ENCODE measurements at regions not wholly inside any gene's neighbourhood (a gene's known extent, or its start where the extent isn't known, plus 50 kb on each side); places are given as distances from the start of the nearest gene placed in this dataset.

DNA sequence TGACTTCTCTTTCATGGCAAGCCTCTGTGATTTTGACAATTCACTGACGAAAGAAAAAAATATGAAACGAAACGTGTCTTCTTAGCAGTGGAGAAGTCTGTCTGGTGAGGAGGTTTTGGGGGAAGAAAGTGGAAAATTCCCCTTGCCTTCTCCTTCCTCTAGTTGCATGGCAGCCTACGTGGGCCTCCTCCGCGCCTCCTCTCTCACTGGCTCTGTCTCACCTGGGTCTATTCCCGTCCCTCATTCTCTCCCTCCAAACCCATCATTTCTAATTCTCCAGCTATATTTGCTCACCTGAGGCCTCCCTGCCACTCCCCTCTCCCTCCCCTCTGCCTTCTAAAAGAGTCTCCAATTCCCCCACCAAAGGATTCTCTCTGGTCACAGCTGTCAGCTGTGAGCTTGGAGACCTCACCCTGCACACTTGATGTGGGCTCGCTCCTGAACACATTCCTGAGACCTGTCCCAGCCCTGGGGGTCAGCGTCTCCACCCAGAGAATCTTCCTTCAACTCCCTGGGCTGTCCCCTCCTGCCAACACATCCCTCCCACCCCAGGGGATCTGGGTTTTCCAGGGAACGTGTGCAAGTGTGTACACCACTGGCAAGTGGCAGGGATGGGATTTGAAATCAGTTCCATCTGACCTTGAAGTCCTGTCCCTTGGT lies 159.6 kb upstream of the PMEPA1 start:
- no peak for DNase-seq

DNA sequence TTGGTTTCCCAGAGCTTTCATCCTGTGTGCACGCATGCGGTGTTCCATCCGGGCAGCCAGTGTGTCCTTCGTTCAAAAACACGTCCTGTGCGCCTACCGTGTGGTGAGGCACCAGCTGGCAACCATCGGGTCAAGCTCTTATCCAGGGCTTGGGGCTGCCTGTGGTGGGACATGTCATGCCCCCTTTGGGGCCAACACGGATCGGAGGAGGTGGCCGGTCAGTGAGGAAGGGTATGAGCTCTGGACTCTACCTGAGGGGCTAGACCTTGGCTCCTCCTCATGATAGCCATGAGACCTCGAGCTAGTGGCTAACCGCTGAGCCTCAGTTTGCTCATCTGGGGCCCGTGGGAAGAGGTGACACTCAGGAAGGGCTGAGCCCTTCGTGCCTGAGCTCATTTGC lies 158.5 kb upstream of the PMEPA1 start:
- DNase-seq, result no peak

DNA sequence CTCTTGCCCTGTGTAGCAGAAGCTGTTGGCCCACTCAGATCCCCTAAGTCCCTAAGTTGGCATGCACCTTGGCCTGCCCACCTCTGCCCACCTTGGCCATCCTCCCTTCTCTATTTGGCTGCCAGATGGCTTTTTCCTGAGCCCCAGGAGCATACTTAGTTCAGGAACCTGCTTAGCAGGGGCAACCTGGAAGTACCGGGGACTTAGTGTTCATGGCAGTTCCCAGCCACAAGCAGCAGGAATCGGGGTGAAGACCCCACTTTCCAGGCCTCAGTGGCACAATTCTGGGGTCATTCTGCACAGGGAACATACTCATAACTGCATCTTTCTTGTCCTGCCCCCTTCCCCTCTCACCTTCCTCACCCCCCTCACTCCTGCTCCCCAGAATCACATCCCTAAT lies 158.0 kb upstream of the PMEPA1 start:
- DNase-seq, result no peak

DNA sequence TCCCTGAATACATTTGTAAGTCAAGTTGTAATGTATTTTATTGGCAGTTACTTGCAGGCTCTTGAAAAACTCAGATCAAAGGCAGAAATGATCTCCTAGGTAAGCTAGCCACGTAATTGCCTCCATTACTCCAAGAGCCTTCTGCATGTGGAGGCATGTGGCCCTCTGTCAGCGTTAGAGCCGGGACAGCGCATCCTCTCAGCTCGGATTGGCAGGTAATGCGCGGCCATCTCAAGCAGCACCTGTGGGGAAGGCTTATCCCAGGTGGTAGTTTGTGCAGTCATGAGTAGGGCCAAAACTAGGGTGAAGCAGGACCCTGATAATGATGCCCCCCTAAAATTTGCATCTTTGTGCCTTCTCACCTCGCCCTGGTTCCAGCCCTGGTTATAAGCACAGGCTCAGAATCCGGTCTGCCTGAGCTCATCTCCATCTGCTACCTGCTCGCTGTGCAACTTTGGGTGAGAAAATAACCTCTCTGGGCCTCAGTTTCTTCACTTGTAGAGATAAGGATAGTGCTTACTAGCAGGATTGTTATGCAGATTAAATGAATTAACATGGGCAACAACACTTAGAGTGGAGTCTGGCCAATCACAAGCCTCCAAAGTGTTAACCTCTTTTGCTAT lies 157.5 kb upstream of the PMEPA1 start:
- no peak for DNase-seq

DNA sequence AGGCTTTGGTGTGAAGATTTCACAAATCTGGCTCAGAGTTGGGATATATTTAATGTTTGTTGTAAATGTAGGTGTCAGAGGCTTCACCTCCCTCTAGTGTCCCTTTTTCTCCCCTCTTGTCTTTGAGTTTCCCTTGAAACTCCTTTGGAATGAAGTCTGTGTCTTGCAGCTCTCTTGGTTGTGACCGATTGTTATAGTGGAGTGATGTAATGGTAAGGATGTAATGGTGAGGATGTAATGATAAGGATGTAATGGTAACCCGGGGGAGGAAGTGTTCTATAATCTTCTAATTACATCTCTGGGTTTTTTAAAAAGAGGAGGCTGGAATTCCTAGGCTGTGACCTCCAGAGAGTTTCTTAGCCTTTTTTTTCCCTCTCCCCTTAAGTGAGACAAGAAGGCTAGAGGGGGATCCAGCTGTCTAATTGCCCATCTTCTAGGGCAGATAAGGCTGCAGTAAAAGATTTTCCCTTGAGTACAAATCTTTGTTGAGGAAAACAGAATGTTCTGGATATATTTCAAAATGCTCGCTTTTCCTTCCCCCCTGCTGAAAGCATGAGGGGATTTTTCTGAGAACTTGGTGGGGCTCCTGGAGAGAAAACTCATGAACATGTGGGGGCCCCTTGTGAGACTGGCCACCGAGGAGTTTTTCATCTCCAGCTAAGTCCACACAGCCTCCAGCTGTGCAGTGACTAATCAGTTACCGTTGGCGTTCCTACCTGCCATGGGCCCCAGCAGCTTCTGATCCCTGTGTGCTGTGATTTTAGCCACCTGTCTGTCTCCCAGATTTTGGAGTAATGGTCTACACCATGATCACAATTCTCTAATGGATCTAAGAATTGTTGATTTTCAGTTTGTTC lies 156.7 kb upstream of the PMEPA1 start:
- DNase-seq, result no peak

DNA sequence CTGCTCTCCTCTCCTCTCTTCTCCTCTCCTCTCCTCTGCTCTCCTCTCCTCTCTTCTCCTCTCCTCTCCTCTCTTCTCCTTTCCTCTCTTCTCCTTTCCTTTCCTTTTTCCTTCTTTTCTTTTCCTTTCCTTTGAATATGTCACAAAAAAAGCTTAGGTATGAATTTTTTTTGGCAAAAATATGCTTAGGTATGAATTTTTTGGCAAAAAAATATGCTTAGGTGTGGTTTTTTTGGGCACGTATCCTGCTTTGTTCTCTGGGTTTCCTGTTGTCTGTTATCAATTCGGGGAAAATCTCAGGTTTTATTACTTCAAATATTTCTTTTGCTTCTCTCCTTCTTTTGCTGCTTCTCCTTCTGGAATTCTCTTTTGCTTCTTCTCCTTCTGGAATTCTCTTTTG lies 155.5 kb upstream of the PMEPA1 start:
- DNase-seq, result no peak

DNA sequence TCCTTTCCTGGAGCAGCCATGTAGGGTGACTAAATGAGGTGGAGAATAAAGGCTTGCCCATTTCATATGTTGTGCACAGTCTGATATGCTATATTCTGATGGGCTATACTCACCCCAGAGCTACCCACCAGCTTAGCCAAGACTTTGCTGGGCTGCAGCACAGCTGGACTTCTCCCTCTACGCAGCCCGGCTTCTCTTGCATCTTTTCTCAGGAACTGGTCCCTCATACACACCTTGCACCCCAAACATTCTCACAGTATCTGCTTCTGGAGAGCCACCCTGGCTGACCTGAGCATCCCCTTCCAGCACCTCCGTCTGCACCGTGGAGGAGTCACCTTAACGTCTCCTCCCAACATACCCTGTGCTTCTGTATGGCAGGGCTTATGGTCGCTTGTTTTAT lies 150.8 kb upstream of the PMEPA1 start:
- DNase-seq, result no peak

DNA sequence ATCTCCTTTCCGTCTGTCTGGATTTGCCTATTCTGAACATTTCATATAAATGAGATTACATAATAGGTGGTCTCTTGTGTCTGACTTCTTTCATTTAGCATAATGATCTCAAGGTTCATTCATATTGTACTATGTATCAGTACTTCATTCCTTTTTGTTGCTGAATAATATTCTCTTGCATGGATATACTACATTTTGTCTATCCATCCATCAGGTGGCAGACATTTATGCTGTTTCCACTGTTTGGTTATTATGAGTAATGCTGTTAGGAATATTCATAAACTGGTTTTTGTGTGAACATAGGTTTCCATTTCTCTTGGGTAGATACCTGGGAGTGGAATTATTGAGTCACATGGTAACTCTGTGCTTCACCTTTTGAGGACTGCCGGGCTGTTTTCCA lies 148.2 kb upstream of the PMEPA1 start:
- DNase-seq, result no peak

DNA sequence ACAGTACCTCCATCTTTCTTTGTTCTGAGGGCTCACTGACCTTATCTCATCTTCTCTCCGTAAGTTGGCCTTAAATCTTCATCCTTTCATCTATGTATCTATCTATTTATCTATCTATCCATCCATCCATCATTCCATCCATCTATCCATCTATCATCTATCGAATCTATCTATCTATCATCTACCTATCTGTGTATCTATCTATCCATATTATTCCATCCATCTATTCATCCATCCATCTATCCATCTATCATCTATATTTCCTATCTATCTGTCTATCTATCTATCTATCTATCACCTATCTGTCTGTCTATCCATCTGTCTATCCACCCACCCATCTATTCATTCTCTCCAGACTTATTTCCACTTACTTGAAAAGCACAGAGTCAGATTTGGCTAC lies 147.3 kb upstream of the PMEPA1 start:
- DNase-seq, result no peak

DNA sequence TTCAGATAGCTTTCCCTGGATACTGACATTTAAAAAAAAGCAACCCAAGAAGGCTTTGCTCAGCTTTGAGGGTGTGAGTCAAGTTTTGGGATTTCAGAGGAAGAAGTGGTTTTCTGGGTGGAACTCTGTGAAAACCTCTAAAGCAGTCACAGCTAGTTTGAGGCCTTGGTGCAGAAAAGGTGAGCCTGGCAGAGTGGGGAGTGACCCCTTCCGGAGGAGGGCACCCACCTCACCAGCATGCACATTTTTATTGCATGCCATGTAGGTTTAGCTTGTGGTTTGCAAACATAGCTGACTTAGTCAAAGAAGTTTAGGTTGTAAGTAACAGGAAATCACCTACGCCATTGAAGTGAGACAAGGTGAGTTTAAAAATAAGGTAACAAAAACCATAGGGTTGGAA lies 146.8 kb upstream of the PMEPA1 start:
- no peak for DNase-seq

DNA sequence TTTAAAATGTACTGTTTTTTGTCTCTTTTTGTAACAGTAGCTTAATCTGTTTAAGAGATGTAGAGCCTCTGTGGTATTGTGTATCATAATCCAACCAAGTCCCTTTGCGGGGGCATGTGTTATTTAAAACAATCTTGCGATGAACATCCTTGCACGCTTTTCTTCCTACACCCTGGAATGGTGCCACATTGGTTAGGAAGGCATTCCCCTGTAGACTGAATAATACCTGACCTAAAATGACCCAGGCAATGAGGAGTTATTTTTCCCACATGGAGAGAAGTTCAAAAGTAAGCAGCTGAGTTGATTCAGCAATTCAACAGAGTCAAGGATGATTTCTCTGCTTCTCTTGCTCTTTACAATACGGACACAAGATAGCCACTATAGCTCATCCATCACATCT lies 142.0 kb upstream of the PMEPA1 start:
- no peak for DNase-seq

DNA sequence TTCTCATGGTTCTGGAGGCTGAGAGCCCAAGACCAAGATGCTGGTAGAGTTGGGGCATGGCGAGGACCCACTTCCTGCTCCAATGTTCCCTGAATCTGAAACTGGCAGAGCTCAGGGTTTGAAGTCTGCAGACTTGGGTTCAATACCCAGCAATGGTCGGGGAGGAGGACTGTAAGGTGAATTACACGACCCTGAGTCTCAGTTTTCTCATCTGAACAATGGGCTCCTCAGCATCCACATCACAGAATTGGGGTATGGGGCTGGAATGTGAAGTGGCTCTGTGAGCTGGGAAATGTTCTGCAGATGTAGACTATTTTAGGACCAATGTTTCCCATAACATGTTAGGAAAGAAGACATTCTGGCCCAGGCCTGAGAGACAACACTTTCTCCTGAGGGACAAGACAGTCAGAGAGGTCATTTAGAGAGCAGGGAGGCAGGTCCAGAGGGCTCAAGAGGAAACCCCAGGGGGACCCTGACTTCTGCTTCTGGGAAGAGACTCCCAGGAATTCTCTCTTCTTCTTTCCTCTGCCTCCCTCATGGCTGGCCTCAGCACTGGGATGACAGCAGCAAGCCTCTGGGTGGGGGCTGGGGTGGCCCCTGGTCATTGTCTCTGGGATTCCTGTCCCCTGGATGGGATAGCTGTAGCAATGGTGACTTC lies 141.3 kb upstream of the PMEPA1 start:
- no peak for DNase-seq

DNA sequence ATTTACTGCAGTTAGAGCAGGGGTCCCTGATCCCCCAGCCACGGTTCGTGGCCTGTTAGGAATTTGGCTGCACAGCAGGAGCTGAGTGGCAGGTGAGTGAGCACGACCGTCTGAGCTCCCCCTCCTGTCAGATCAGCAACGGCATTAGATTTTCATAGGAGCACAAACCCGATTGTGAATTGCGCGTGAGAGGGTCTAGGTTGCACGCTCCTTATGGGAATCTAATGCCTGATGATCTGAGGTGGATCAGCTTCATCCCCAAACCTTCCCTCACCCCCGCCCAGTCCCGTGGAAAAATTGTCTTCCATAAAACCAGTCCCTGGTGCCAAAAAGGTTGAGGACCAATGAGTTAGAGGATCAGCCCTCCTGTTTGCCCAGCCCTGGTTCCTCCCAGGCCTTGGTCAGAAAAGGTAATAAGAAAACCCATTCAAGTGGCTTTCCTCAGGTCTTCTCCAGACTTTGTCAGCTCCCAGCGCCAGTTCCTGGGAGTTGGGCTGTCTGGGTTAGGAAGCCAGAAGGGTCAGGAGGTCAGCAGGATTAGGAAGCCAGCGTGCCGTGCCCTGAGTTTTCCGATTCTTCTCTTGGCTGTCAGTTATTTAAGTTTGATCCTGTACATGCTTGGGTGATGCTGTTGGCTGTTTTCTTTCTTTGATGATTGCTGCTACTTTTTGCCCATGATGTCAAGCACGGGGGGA lies 139.9 kb upstream of the PMEPA1 start:
- no peak for DNase-seq

DNA sequence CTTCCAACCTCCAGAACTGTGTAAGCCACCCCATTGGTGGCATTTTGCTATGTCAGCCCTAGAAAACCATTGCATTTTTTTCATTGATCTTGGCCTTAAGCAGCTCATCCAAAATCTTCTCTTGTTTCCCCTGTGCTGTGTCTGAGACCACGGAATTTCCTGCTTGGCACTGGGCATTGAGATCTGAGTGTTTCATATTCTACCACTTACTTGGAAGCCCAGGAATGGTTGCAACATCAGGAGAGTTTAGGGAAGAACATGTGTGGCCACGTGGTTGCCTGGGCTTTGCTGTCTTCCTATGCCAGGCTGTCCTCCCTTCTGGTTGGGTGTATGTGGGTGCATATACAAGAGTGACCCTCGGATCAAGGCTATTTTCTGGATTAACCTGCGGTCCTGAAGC lies 139.3 kb upstream of the PMEPA1 start:
- DNase-seq, result no peak

DNA sequence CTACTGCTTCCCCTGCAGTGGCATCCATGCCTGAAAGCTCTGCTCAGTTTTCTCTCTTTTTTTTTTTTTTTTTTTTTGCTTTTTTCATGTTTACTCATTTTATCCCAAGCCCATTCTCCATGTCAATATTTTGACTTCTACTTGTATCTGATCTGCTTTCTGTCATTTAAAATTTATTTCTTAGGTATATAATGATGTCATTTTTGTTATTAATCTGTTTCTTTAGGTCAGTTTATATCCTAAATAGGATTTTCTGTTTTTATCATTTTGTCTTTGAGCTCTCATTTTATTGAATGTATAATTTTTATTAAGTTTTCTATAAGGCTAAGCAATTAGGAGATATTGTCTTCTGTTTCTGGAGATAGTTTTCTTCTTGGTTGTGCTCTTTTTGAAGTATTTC lies 138.5 kb upstream of the PMEPA1 start:
- DNase-seq, result no peak

DNA sequence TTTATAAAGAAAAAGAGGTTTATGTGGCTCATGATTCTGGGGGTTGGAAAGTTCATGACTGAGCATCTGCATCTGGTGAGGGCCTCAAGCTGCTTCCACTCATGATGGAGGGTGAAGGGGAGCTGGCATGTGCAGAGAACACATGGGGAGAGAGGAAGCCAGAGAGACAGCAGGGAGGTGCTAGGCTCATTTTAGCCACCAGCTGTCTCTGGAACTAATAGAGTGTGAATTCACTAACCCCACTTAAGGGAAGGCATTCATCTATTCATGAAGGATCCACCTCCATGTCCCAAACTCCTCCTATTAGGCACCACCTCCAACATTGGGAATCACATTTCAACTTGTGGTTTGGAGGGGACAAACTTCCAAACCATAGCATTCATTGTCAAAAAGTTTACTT lies 137.3 kb upstream of the PMEPA1 start:
- DNase-seq, result no peak

DNA sequence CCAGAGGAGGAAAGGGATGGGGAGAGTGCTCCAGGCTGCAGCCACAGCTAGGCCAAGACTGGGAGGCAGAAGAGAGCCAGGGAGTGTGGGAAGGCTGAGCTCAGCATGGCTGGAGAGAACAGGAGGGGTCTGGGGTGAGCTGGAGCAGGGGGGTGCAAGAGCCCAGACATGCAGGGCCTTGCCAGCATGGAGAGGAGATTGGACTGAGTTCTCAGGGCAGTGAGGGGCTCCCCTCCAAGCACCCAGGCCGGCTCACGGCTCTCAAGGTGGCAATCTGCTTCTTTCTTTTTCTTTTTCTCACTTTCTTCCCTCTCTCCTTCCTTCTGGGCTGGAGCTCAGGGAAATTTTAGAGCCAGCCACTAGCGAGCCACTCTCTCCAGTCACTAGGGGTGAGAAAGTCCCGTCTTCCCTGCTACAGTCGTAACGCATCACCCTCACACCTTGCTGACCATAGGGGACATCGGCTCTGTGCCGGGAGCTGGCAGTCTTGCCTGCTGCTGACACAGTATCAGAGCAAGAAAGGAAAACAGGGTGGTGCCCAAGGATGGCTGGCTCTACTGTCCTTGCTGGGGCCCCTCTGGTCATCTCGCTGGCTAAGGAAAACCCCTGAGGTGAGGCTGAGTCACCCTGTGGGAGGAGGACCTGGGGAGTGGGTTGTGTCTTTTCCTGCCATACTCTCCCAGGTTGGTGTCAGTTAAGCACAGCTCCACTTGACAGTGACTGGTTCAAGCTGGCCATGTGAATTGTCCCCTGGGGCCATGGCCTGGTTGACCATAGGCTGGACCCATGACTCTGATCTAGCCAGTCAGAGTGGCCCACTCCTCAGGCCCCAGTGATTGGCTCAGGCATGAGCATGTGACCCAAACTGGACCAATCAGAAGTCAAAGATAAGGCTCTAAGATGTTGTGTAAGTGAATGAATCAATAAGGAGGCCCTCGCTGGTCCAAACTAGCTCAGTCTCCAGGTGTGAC lies 135.1 kb upstream of the PMEPA1 start:
- no peak for DNase-seq

DNA sequence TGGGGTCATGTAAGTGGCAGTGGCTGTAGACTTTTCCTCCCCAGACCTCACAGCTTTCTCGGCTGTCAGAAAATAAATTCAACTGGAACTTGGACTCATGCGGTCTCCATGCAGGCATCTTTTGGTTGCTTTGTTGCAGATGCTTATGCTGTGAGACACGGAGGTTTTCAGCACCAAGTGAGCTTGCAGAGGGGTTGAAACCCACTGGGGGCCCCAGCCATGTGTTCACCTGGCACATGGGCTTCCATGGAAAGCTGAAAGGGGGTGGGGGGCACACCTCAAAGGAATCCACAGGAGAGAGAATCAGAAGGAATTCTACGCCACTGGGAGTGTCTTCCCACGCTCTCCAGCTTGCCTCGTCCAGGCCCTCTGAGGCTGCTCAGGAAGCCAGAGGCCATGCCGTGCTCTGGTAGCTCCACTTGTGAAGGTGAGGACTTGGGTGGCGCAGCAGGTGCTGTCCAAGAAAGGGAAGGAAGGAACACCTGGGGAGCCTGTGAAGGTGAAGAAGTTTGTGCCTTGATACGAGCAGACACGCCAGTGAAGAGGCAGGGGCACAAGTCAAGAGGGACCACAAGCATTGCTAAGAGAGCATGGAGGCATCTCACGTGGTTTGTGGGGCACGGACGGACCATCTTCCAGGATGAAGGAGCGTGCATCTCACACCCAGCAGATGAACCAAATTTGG lies 134.3 kb upstream of the PMEPA1 start:
- no peak for DNase-seq

DNA sequence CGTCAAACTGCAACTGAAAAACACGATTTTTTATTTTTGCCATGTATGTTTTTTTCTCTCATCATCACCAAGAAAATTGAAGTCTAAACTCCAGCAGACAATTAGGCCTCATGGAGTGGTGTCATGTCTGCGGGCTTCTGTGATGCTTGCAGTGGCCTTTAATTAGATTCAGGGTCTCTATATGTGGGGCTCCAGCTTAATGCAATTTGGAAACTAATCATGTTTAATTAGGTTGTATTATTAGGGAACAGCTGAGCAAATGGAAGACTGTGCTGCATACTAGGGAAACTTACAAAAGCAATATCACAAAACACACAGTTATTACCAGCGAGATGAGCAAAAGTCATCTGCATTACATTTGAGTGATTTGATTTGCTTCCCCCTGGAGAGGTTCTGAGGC lies 132.9 kb upstream of the PMEPA1 start:
- DNase-seq, result no peak

DNA sequence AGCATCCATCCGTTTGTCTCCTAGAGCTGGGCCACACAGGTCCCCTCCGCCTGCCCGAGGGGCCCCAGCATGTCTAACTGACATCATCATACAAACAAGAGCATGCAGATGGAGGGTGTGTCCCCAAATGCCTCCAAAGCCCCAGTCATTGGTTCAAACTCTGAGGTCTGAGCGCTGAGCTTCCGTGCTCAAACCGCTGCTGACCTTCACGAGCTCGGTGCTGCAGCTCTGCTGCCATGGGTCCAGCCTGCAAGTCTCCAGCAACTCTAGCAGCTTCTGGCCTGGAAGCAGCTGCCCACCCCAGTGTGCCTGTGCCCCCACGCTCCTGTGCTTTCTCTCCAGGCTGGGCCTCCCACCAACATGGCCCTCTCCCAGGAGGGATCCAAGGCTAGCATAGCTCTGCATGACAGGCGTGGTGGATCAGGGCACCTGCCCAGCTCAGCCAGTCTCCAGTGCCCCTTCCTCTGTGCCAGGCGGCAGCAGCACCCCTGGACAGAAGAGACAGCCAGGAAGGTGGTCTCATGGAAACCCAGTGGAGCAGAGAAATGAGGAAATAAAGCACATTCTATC lies 131.6 kb upstream of the PMEPA1 start:
- no peak for DNase-seq
